ENCODE measurements at regions not wholly inside any gene's neighbourhood (a gene's known extent, or its start where the extent isn't known, plus 50 kb on each side); places are given as distances from the start of the nearest gene placed in this dataset.

- Histone ChIP-seq H3K27ac (ENCODE audit: low read depth) (no peak overlapping the region), H3K4me2 (no peak overlapping the region), H4K20me1 (replicated peaks; ENCODE audit: insufficient read depth) (no peaks in the 10 kb centered on the region), H3K79me2 (replicated peaks; ENCODE audit: insufficient read depth) (no peaks in the 10 kb centered on the region), H3K4me1 (ENCODE audit: insufficient read depth) (no peaks in the 10 kb centered on the region), H3K9me2 (ENCODE audit: insufficient read depth) (no peaks in the 10 kb centered on the region), H3K36me3 (ENCODE audit: insufficient read depth) (no peaks in the 10 kb centered on the region), H3K4me3 (no peak overlapping the region), H3F3A (replicated peaks; ENCODE audit: low read depth) (no peaks in the 10 kb centered on the region), H2AFZ (no peak overlapping the region), H3K27me3 (ENCODE audit: insufficient read depth) (no peaks in the 10 kb centered on the region)
- peaks cover 14% of the 10 kb centered on the region; the same call in 2 of the 3 replicates for H3K36me3 Mint-ChIP-seq (ENCODE audit: low read depth)
- no peaks in the 10 kb centered on the region for H3K4me1 Mint-ChIP-seq
- no peak for DNase-seq (ENCODE audit: low spot score)
- H3K9me3 Mint-ChIP-seq, result peaks cover 26% of the 10 kb centered on the region
- H3K4me3 Mint-ChIP-seq, result no peak overlapping the region
- ATAC-seq, result no peak
- H3K27me3 Mint-ChIP-seq (ENCODE audit: insufficient read depth, low read depth, poor library complexity), result peaks cover 5% of the 10 kb centered on the region
- H3K27ac Mint-ChIP-seq, result no peak overlapping the region
- TF ChIP-seq JUNB (IDR thresholded peaks at IDR 0.05; ENCODE audit: unreplicated experiment) (no peak), EZH2phosphoT487 (IDR thresholded peaks at IDR 0.05; ENCODE audit: unreplicated experiment) (no peak), EZH2 (IDR thresholded peaks at IDR 0.05; ENCODE audit: low read depth, unreplicated experiment) (no peak), STAT1 (IDR thresholded peaks at IDR 0.05; ENCODE audit: unreplicated experiment) (no peak), POLR2AphosphoS5 (IDR thresholded peaks at IDR 0.05; ENCODE audit: low read depth) (no peak)
These were observed 348.2 kb downstream of the IRX2 start for GRCh38 chr5:2403296-2403695.

DNA sequence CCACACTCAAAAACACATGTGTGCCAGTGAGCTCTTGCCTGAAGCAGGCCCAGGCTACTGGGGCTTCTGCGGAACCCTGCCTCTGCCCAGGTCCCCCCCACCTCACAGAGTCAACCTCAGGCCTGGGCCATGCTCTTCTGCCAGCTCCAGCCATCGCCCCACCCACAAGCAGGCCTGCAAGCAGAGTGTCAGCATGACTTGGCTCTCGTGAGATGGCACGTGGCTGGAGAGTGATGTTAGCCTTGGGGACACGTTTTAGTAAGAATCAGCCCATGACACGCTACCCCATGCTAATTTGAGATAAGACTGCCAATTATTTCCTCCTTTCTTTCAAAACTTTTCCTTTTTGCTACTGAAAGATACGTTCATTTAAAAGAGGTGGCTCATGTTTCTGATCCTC, 351.7 kb downstream of the IRX2 start:
- no peak overlapping the region for H2AFZ ChIP-seq
- H3K36me3 Mint-ChIP-seq (ENCODE audit: low read depth), result peaks cover 14% of the 10 kb centered on the region; the same call in 2 of the 3 replicates
- no peak overlapping the region for H3K27ac Mint-ChIP-seq
- H3K27me3 Mint-ChIP-seq (ENCODE audit: insufficient read depth, low read depth, poor library complexity), result peaks cover 7% of the 10 kb centered on the region
- H3K36me3 ChIP-seq (ENCODE audit: insufficient read depth), result no peaks in the 10 kb centered on the region
- no peaks in the 10 kb centered on the region for H3F3A ChIP-seq (replicated peaks; ENCODE audit: low read depth)
- H4K20me1 ChIP-seq (replicated peaks; ENCODE audit: insufficient read depth), result no peaks in the 10 kb centered on the region
- no peaks in the 10 kb centered on the region for H3K79me2 ChIP-seq (replicated peaks; ENCODE audit: insufficient read depth)
- no peak for DNase-seq (ENCODE audit: low spot score)
- ATAC-seq, result no peak
- no peak overlapping the region for H3K27ac ChIP-seq (ENCODE audit: low read depth)
- no peaks in the 10 kb centered on the region for H3K4me1 ChIP-seq (ENCODE audit: insufficient read depth)
- H3K9me2 ChIP-seq (ENCODE audit: insufficient read depth), result no peaks in the 10 kb centered on the region
- H3K4me3 Mint-ChIP-seq, result no peak overlapping the region
- no peaks in the 10 kb centered on the region for H3K4me1 Mint-ChIP-seq
- no peak overlapping the region for H3K4me2 ChIP-seq
- peaks cover 29% of the 10 kb centered on the region for H3K9me3 Mint-ChIP-seq
- no peaks in the 10 kb centered on the region for H3K27me3 ChIP-seq (ENCODE audit: insufficient read depth)
- H3K4me3 ChIP-seq, result no peak overlapping the region
- TF ChIP-seq POLR2AphosphoS5 (IDR thresholded peaks at IDR 0.05; ENCODE audit: low read depth), result no peak
- TF ChIP-seq ZNF331 (CRISPR knock-in tag; IDR thresholded peaks at IDR 0.05; ENCODE audit: low read depth), result no peak
- no peak for TF ChIP-seq NANOG (IDR thresholded peaks at IDR 0.05; ENCODE audit: borderline replicate concordance)
- TF ChIP-seq, protein P1, sequence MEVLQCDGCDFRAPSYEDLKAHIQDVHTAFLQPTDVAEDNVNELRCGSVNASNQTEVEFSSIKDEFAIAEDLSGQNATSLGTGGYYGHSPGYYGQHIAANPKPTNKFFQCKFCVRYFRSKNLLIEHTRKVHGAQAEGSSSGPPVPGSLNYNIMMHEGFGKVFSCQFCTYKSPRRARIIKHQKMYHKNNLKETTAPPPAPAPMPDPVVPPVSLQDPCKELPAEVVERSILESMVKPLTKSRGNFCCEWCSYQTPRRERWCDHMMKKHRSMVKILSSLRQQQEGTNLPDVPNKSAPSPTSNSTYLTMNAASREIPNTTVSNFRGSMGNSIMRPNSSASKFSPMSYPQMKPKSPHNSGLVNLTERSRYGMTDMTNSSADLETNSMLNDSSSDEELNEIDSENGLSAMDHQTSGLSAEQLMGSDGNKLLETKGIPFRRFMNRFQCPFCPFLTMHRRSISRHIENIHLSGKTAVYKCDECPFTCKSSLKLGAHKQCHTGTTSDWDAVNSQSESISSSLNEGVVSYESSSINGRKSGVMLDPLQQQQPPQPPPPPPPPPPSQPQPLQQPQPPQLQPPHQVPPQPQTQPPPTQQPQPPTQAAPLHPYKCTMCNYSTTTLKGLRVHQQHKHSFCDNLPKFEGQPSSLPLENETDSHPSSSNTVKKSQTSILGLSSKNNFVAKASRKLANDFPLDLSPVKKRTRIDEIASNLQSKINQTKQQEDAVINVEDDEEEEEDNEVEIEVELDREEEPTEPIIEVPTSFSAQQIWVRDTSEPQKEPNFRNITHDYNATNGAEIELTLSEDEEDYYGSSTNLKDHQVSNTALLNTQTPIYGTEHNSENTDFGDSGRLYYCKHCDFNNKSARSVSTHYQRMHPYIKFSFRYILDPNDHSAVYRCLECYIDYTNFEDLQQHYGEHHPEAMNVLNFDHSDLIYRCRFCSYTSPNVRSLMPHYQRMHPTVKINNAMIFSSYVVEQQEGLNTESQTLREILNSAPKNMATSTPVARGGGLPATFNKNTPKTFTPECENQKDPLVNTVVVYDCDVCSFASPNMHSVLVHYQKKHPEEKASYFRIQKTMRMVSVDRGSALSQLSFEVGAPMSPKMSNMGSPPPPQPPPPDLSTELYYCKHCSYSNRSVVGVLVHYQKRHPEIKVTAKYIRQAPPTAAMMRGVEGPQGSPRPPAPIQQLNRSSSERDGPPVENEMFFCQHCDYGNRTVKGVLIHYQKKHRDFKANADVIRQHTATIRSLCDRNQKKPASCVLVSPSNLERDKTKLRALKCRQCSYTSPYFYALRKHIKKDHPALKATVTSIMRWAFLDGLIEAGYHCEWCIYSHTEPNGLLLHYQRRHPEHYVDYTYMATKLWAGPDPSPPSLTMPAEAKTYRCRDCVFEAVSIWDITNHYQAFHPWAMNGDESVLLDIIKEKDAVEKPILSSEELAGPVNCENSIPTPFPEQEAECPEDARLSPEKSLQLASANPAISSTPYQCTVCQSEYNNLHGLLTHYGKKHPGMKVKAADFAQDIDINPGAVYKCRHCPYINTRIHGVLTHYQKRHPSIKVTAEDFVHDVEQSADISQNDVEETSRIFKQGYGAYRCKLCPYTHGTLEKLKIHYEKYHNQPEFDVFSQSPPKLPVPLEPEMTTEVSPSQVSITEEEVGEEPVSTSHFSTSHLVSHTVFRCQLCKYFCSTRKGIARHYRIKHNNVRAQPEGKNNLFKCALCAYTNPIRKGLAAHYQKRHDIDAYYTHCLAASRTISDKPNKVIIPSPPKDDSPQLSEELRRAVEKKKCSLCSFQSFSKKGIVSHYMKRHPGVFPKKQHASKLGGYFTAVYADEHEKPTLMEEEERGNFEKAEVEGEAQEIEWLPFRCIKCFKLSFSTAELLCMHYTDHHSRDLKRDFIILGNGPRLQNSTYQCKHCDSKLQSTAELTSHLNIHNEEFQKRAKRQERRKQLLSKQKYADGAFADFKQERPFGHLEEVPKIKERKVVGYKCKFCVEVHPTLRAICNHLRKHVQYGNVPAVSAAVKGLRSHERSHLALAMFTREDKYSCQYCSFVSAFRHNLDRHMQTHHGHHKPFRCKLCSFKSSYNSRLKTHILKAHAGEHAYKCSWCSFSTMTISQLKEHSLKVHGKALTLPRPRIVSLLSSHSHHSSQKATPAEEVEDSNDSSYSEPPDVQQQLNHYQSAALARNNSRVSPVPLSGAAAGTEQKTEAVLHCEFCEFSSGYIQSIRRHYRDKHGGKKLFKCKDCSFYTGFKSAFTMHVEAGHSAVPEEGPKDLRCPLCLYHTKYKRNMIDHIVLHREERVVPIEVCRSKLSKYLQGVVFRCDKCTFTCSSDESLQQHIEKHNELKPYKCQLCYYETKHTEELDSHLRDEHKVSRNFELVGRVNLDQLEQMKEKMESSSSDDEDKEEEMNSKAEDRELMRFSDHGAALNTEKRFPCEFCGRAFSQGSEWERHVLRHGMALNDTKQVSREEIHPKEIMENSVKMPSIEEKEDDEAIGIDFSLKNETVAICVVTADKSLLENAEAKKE (CRISPR knock-in tag; IDR thresholded peaks at IDR 0.05), result no peak
- TF ChIP-seq, protein P2, sequence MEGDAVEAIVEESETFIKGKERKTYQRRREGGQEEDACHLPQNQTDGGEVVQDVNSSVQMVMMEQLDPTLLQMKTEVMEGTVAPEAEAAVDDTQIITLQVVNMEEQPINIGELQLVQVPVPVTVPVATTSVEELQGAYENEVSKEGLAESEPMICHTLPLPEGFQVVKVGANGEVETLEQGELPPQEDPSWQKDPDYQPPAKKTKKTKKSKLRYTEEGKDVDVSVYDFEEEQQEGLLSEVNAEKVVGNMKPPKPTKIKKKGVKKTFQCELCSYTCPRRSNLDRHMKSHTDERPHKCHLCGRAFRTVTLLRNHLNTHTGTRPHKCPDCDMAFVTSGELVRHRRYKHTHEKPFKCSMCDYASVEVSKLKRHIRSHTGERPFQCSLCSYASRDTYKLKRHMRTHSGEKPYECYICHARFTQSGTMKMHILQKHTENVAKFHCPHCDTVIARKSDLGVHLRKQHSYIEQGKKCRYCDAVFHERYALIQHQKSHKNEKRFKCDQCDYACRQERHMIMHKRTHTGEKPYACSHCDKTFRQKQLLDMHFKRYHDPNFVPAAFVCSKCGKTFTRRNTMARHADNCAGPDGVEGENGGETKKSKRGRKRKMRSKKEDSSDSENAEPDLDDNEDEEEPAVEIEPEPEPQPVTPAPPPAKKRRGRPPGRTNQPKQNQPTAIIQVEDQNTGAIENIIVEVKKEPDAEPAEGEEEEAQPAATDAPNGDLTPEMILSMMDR (conservative IDR thresholded peaks at IDR 0.05; ENCODE audit: low read depth in 2 of 2), result no peak
- no peak for TF ChIP-seq REST (IDR thresholded peaks at IDR 0.05; ENCODE audit: unreplicated experiment)
- TF ChIP-seq EZH2phosphoT487 (IDR thresholded peaks at IDR 0.05; ENCODE audit: unreplicated experiment), result no peak
- TF ChIP-seq ZNF114 (CRISPR knock-in tag; IDR thresholded peaks at IDR 0.05), result no peak
- no peak for TF ChIP-seq CREB1 (CRISPR knock-in tag; IDR thresholded peaks at IDR 0.05; ENCODE audit: low read depth)

Measured in GM23338 (cell line).